Stimulated activated CD8-positive, alpha-beta memory T cell treated with anti-CD3 and anti-CD28 coated beads, Interleukin-12 subunit alpha, Interleukin-12 subunit beta, amount 100 ng/mL, for 1 hour (primary cell): ENCODE measurements at regions not wholly inside any gene's neighbourhood (a gene's known extent, or its start where the extent isn't known, plus 50 kb on each side); places are given as distances from the start of the nearest gene placed in this dataset.

Experiments used
- DNase-seq: peaks from one replicate; pipeline ENCODE4 v3.0.0-alpha.2; 2020; ENCODE audit warnings: low read depth

DNA sequence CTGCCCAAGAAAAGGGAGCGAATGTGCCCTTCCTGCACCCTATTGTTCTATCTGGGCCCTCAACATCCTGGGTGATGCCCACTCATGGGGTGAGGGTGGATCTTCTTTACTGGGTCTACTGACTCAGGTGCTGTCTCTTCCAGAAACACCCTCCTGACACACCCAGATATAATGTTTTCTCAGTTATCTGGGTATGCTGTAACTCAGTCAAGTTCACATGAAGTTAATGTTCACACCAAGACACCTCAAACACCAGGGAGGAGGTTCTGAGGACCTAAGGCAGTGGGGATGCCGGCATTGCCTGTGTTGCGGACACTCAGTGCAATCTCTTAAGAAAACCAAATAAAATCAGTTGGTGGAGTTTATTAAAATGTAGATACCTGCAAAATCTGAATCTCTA is 500.9 kb downstream of the BCL11A start:
- no peak for DNase-seq

- DNase-seq, result no peak
These were observed 501.5 kb downstream of the BCL11A start for GRCh38 chr2:60051991-60052390.

- DNase-seq, result no peak
These were observed 505.4 kb downstream of the BCL11A start for GRCh38 chr2:60047944-60048525.

DNA sequence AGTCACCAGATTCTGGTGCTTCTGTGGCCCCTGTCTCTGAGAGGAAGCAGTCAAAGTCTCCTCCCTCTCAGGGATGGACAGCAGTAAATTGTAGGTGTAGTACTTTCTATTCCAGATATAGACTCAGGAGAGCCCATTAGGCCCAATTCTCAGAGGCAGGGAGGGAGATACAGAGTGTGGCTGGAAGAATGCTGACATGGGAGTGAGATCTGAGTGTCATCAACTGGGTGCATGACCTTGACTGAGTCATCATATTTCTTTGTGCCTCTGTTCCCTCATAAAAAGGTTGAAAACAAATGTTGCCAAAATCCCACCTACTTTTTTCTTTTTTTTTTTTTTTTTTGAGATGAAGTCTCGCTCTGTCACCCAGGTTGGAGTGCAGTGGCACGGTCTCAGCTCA is 506.1 kb downstream of the BCL11A start:
- no peak for DNase-seq

DNA sequence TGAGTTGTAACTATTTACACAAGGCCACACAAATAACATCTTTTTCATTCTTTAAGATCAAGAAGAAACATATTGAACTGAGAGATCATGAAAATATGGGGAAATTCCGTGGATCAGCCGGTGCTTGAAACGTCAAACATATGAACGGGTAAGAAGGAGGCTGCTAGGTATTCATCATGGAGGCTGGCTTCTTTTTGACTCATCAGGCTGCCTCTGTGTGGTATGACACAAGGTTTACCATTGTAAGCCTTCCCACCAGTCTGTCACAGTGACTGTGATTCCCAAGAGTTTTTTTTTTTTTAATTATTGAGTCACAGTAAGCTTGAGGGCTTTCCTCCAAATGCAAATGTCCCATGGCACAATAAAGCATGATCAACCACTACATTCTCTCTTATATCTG is 506.9 kb downstream of the BCL11A start:
- DNase-seq, result no peak

GRCh38 chr2:60045456-60045855 is 508.0 kb downstream of the BCL11A start:
- no peak for DNase-seq

- DNase-seq, result no peak
These were observed 509.0 kb downstream of the BCL11A start for GRCh38 chr2:60044484-60044883.

DNA sequence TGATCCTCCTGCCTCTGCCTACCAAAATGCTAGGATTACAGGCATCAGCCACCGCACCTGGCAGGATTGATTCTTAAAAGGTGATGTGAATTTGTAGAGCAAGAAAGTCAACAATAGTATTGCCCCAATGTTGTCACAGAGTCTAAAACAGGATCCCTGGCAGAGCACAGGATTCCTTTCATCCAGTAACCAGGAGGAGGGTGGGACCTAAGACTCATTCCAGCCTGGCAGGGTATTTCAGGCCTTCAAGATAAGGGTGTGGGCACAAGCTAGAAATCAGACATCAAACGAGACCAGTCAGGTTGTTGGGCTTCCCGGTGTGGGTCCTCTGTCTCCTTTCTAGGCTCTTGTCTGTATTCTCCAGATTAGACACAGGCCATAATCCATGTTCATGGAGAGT is 511.4 kb downstream of the BCL11A start:
- DNase-seq, result no peak

GRCh38 chr2:60033325-60033724 is 520.1 kb downstream of the BCL11A start:
- no peak for DNase-seq

DNA sequence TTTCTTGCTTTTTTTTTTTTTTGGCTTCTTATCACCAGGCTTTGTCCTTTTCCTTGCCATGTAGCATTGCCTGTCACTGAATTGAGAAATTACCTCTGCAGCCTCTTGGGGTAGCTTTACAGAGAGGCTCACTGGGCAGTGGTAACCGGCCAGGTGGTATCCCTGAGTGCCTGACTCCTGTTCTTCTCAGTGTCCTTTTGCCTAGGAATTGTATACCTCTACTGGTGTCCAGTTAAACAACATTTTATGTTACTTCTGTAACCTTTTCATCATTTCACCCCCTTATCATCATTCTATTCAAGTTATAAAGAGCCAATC is 523.9 kb downstream of the BCL11A start:
- DNase-seq, result no peak

DNA sequence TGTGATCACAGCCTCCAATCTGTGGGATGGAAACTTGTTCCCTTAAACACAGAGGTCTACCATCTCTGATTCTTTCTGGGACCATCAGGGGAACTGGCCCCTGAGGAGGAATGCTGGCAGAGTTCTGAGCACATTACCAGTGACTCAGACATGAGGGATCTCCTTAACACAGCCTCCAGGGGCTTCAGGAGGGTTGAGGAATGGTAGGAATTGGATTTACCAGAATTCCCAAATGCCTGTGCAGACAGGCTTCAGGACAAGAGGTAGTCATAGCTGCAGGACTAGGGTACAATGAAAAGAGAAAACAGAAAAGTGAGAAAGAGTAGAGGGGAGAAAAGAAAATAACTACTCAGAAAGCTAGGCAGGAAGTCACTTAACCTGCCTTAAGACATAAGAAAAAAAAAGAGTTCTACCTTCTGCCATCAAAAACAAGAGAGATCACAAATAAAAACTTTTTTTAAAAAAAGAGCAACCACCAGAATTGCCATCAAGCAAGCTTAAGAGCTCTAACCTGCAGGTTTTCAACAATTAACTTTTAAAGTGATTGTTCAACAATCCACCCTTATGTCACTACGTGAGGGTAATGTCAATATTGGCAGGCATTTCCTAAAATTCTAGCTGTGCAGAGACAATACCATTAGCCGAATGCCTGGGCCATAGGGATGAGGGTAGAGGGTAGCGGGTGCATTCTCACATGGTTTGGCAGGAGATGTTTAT is 524.4 kb downstream of the BCL11A start:
- no peak for DNase-seq

GRCh38 chr2:60025496-60025895 is 528.0 kb downstream of the BCL11A start:
- no peak for DNase-seq

- DNase-seq, result no peak
These were observed 530.0 kb downstream of the BCL11A start for GRCh38 chr2:60023256-60023985.

- no peak for DNase-seq
These were observed 545.8 kb downstream of the BCL11A start for GRCh38 chr2:60007671-60008070.

- no peak for DNase-seq
These were observed 550.4 kb downstream of the BCL11A start for GRCh38 chr2:60003076-60003475.

- no peak for DNase-seq
These were observed 551.1 kb downstream of the BCL11A start for GRCh38 chr2:60002183-60002867.

GRCh38 chr2:60000686-60001085 is 552.8 kb downstream of the BCL11A start:
- DNase-seq, result no peak

DNA sequence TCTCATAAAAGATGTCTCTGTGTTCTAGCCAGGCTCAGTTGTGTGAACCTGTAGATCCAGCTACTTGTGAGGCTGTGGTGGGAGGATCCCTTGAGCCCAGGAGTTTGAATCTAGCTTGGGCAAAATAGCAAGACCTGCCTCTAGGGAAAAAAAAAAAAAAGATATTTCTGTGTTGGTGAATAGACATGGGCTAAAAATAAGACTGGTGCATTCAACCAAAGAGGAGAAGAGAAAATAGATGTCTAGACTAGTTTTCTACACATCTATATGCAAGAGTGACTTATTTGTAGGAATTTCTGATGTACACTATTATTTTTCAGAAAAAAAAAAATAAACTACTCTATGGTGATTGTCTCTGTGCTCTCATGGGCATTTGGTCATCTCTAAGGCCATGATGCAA is 555.1 kb downstream of the BCL11A start:
- DNase-seq, result no peak

GRCh38 chr2:59997371-59997770 is 556.1 kb downstream of the BCL11A start:
- no peak for DNase-seq

DNA sequence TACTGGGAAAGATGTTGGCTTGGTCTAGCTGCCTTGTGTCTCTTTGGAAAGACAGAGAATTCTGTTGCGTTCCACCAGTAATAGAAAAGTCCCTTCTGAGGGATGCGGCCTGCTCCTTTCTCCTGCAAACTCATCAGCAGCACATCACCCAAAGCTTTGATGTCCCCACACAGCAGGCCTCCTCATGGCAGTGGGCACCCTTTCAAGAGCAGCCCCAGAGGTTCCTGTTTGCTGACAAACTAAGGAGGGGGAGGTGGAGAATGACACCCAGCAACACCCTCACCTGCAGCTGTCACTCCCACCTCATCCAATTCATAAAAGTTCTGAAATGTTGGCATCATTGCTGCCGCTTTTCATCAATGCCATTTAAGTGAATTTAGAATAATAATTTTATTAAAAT is 556.6 kb downstream of the BCL11A start:
- no peak for DNase-seq

DNA sequence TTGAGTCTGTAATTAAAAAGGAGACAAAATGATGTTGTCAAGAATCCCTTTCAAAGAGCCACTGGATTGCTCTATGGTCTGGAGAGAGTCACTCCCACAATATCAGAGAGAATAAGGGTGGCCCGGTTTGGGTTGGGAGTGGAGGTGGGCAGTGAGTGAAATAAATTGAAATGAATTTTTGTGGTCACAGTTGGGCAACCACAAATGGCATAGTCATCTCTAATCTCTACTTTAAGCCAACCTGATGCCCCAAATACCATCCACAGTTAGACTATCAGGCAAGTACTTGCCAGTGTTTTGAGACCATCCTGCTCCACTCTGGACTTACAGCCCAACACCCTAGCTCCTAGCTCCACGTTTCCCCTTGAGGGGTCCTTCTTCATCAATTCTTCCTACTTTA is 559.7 kb downstream of the BCL11A start:
- DNase-seq, result no peak

GRCh38 chr2:59988341-59988740 is 565.1 kb downstream of the BCL11A start:
- no peak for DNase-seq

DNA sequence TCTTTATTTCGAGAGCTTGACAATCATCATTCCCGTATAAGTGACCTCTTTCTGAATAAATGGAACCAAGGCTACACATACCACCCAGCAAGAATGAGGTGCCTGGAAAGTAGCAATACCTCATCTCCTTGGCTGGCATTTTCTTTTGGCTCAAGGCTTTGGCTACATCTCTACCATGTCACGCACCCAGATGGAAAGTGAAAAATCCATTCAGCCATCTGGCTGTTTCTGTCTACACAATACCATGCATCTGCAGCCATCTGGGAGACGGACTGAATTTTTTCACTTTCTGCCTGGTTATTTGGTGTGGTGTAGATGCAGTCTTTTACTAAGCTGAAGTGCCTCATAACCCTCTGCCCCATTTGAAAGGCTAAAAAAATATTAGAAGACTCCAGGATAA is 566.9 kb downstream of the BCL11A start:
- DNase-seq, result no peak
